ENCODE measurements at regions not wholly inside any gene's neighbourhood (a gene's known extent, or its start where the extent isn't known, plus 50 kb on each side); places are given as distances from the start of the nearest gene placed in this dataset.

- no peak overlapping the region for H3K27ac ChIP-seq (ENCODE audit: low read length)
- no peak overlapping the region for H3K4me2 ChIP-seq (ENCODE audit: insufficient read depth, low read length)
- H3K79me2 ChIP-seq (ENCODE audit: insufficient read depth, low read length), result no peaks in the 10 kb centered on the region
- no peaks in the 10 kb centered on the region for H3K36me3 ChIP-seq (ENCODE audit: insufficient read depth, low read length)
- no peaks in the 10 kb centered on the region for H4K20me1 ChIP-seq (ENCODE audit: insufficient read depth, low read length)
- H3K9ac ChIP-seq (ENCODE audit: low read depth, low read length), result no peak overlapping the region
- H2AFZ ChIP-seq (ENCODE audit: low read depth, low read length), result no peak overlapping the region
- no peaks in the 10 kb centered on the region for H3K4me1 ChIP-seq (ENCODE audit: insufficient read depth, low read length)
- no peak for ATAC-seq (ENCODE audit: insufficient read depth, low read depth)
- no peak for TF ChIP-seq EZH2 (IDR thresholded peaks at IDR 0.05; ENCODE audit: borderline replicate concordance, low read depth, low read length, severe bottlenecking)
- TF ChIP-seq CTCF (IDR thresholded peaks at IDR 0.05; ENCODE audit: borderline replicate concordance, extremely low read depth, low read length, poor library complexity, severe bottlenecking), result no peak
- peaks cover 4% of the 10 kb centered on the region for H3K27me3 ChIP-seq (ENCODE audit: insufficient read depth, low read length, poor library complexity)
- no peak for DNase-seq
- no peak overlapping the region for H3K4me3 ChIP-seq (ENCODE audit: low read depth in 1 of 2, low read length in 2 of 2)
- H3K9me3 ChIP-seq (ENCODE audit: insufficient read depth, low read length, severe bottlenecking), result no peaks in the 10 kb centered on the region
Measured at GRCh38 chr7:25680636-25681035, 452.4 kb upstream of the NPVF start.

GRCh38 chr7:25684360-25684759 is 456.1 kb upstream of the NPVF start:
- no peaks in the 10 kb centered on the region for H3K9me3 ChIP-seq (ENCODE audit: insufficient read depth, low read length, severe bottlenecking)
- H3K4me2 ChIP-seq (ENCODE audit: insufficient read depth, low read length), result no peak overlapping the region
- no peak overlapping the region for H3K9ac ChIP-seq (ENCODE audit: low read depth, low read length)
- peaks cover 3% of the 10 kb centered on the region for H3K27me3 ChIP-seq (ENCODE audit: insufficient read depth, low read length, poor library complexity)
- H3K79me2 ChIP-seq (ENCODE audit: insufficient read depth, low read length), result no peaks in the 10 kb centered on the region
- no peaks in the 10 kb centered on the region for H3K36me3 ChIP-seq (ENCODE audit: insufficient read depth, low read length)
- no peak for TF ChIP-seq CTCF (IDR thresholded peaks at IDR 0.05; ENCODE audit: borderline replicate concordance, extremely low read depth, low read length, poor library complexity, severe bottlenecking)
- no peaks in the 10 kb centered on the region for H4K20me1 ChIP-seq (ENCODE audit: insufficient read depth, low read length)
- no peak for DNase-seq
- no peak overlapping the region for H3K27ac ChIP-seq (ENCODE audit: low read length)
- H2AFZ ChIP-seq (ENCODE audit: low read depth, low read length), result no peak overlapping the region
- ATAC-seq (ENCODE audit: insufficient read depth, low read depth), result no peak
- H3K4me1 ChIP-seq (ENCODE audit: insufficient read depth, low read length), result no peaks in the 10 kb centered on the region
- no peak overlapping the region for H3K4me3 ChIP-seq (ENCODE audit: low read depth in 1 of 2, low read length in 2 of 2)

- Histone ChIP-seq H3K4me2 (ENCODE audit: insufficient read depth, low read length) (no peak overlapping the region), H3K9ac (ENCODE audit: low read depth, low read length) (no peak overlapping the region), H3K4me3 (ENCODE audit: low read depth in 1 of 2, low read length in 2 of 2) (no peak overlapping the region), H3K27ac (ENCODE audit: low read length) (no peak overlapping the region), H2AFZ (ENCODE audit: low read depth, low read length) (no peak overlapping the region), H3K9me3 (ENCODE audit: insufficient read depth, low read length, severe bottlenecking) (no peaks in the 10 kb centered on the region), H3K4me1 (ENCODE audit: insufficient read depth, low read length) (no peaks in the 10 kb centered on the region), H3K79me2 (ENCODE audit: insufficient read depth, low read length) (no peaks in the 10 kb centered on the region), H3K27me3 (ENCODE audit: insufficient read depth, low read length, poor library complexity) (peaks cover 3% of the 10 kb centered on the region), H4K20me1 (ENCODE audit: insufficient read depth, low read length) (no peaks in the 10 kb centered on the region), H3K36me3 (ENCODE audit: insufficient read depth, low read length) (no peaks in the 10 kb centered on the region)
- ATAC-seq (ENCODE audit: insufficient read depth, low read depth), result no peak
- no peak for TF ChIP-seq EZH2 (IDR thresholded peaks at IDR 0.05; ENCODE audit: borderline replicate concordance, low read depth, low read length, severe bottlenecking)
- TF ChIP-seq CTCF (IDR thresholded peaks at IDR 0.05; ENCODE audit: borderline replicate concordance, extremely low read depth, low read length, poor library complexity, severe bottlenecking), result no peak
- no peak for DNase-seq
Measured at GRCh38 chr7:25686493-25686892, 458.2 kb upstream of the NPVF start.

- H3K4me2 ChIP-seq (ENCODE audit: insufficient read depth, low read length), result no peak overlapping the region
- H3K4me3 ChIP-seq (ENCODE audit: low read depth in 1 of 2, low read length in 2 of 2), result no peak overlapping the region
- no peaks in the 10 kb centered on the region for H3K27me3 ChIP-seq (ENCODE audit: insufficient read depth, low read length, poor library complexity)
- no peaks in the 10 kb centered on the region for H3K9me3 ChIP-seq (ENCODE audit: insufficient read depth, low read length, severe bottlenecking)
- H3K36me3 ChIP-seq (ENCODE audit: insufficient read depth, low read length), result no peaks in the 10 kb centered on the region
- H3K9ac ChIP-seq (ENCODE audit: low read depth, low read length), result no peak overlapping the region
- no peaks in the 10 kb centered on the region for H3K4me1 ChIP-seq (ENCODE audit: insufficient read depth, low read length)
- no peaks in the 10 kb centered on the region for H4K20me1 ChIP-seq (ENCODE audit: insufficient read depth, low read length)
- DNase-seq, result no peak
- TF ChIP-seq CTCF (IDR thresholded peaks at IDR 0.05; ENCODE audit: borderline replicate concordance, extremely low read depth, low read length, poor library complexity, severe bottlenecking) (no peak), EZH2 (IDR thresholded peaks at IDR 0.05; ENCODE audit: borderline replicate concordance, low read depth, low read length, severe bottlenecking) (no peak)
- no peak overlapping the region for H2AFZ ChIP-seq (ENCODE audit: low read depth, low read length)
- no peak overlapping the region for H3K27ac ChIP-seq (ENCODE audit: low read length)
- ATAC-seq (ENCODE audit: insufficient read depth, low read depth), result no peak
- H3K79me2 ChIP-seq (ENCODE audit: insufficient read depth, low read length), result no peaks in the 10 kb centered on the region
Measured at GRCh38 chr7:25694211-25694610, 457.8 kb upstream of the NFE2L3 start.
